ENCODE measurements at regions not wholly inside any gene's neighbourhood (a gene's known extent, or its start where the extent isn't known, plus 50 kb on each side); places are given as distances from the start of the nearest gene placed in this dataset.

GRCh38 chr2:116724550-116724949, 1089.9 kb upstream of the DDX18 start:
- FAIRE-seq (no peak), DNase-seq (no peak)
- Histone ChIP-seq H3K9me3 (ENCODE audit: control insufficient read depth in 2 of 3, insufficient read depth in 1 of 3, low read length in 3 of 3) (no peaks in the 10 kb centered on the region), H3K4me1 (ENCODE audit: control insufficient read depth in 2 of 3, insufficient read depth in 2 of 3, low read depth in 1 of 3, low read length in 3 of 3) (no peaks in the 10 kb centered on the region), H3K27ac (ENCODE audit: low read depth in 2 of 2, low read length in 2 of 2) (no peak overlapping the region), H3K9ac (ENCODE audit: low read length in 3 of 3) (no peak overlapping the region), H3K27me3 (ENCODE audit: control insufficient read depth, insufficient read depth, low read length) (no peaks in the 10 kb centered on the region), H3K36me3 (ENCODE audit: control insufficient read depth in 2 of 3, insufficient read depth in 3 of 3, low read length in 3 of 3) (no peaks in the 10 kb centered on the region), H3K4me3 (ENCODE audit: low read length in 3 of 3) (no peak overlapping the region)
- no peak for TF ChIP-seq CTCF (IDR thresholded peaks at IDR 0.05; ENCODE audit: borderline replicate concordance, extremely low read depth, insufficient read depth)
- intact Hi-C loops (cut with DNase I), result no loop called here

DNA sequence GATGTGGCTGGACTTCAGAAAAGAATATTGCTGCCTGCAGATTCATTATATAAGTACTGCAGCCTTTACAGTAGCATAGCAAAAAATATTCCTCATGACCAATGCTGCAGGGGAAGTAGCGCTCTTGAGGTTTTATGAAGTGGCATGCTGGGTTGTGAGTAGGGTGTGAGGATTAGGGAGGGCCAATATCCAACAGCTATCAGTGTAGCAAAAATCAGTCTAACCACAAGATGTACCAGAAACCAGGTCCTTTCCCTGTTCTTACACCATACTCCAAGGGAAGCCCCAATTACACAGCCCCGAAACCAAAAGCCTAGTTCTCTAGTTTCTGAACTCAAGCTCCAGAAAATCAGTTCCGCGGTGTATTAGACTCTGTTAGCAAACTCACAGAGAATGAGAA, 1082.2 kb upstream of the DDX18 start:
- Histone ChIP-seq H3K27me3 (ENCODE audit: control insufficient read depth, insufficient read depth, low read length) (no peaks in the 10 kb centered on the region), H3K9me3 (ENCODE audit: control insufficient read depth in 2 of 3, insufficient read depth in 1 of 3, low read length in 3 of 3) (no peaks in the 10 kb centered on the region)
- FAIRE-seq, result no peak

DNA sequence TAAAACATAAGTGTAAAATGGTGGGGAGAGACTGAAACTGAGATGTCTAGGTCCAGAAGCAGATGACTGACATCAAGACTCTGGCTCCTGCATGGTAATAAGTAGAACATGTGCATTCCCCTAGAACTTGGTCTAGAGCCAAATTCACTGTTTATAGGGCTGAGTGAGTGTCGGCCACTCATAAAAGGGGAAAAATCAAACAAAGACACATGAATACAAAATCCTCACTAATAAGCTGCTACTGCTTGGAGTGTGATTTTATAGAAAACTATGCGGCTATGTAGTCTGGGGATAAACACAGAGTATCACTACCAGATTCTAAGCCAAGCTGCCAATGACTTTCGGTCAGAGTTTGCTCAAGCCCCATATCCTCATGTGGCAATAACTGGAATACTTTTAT, 1080.8 kb upstream of the DDX18 start:
- DNase-seq, result no peak
- Histone ChIP-seq H3K27ac (ENCODE audit: low read depth in 2 of 2, low read length in 2 of 2) (no peak overlapping the region), H3K9me3 (ENCODE audit: control insufficient read depth in 2 of 3, insufficient read depth in 1 of 3, low read length in 3 of 3) (no peaks in the 10 kb centered on the region), H3K27me3 (ENCODE audit: control insufficient read depth, insufficient read depth, low read length) (no peaks in the 10 kb centered on the region), H3K9ac (ENCODE audit: low read length in 3 of 3) (no peak overlapping the region), H3K4me3 (ENCODE audit: low read length in 3 of 3) (no peak overlapping the region), H3K4me1 (ENCODE audit: control insufficient read depth in 2 of 3, insufficient read depth in 2 of 3, low read depth in 1 of 3, low read length in 3 of 3) (no peaks in the 10 kb centered on the region), H3K36me3 (ENCODE audit: control insufficient read depth in 2 of 3, insufficient read depth in 3 of 3, low read length in 3 of 3) (no peaks in the 10 kb centered on the region)
- intact Hi-C loops (cut with DNase I), result no loop called here
- no peak for FAIRE-seq
- TF ChIP-seq CTCF (IDR thresholded peaks at IDR 0.05; ENCODE audit: borderline replicate concordance, extremely low read depth, insufficient read depth), result no peak

More for the DNA sequence above, 1082.2 kb upstream of the DDX18 start:
- DNase-seq, result no peak
- Histone ChIP-seq H3K4me3 (ENCODE audit: low read length in 3 of 3) (no peak overlapping the region), H3K36me3 (ENCODE audit: control insufficient read depth in 2 of 3, insufficient read depth in 3 of 3, low read length in 3 of 3) (no peaks in the 10 kb centered on the region), H3K9ac (ENCODE audit: low read length in 3 of 3) (no peak overlapping the region), H3K4me1 (ENCODE audit: control insufficient read depth in 2 of 3, insufficient read depth in 2 of 3, low read depth in 1 of 3, low read length in 3 of 3) (no peaks in the 10 kb centered on the region), H3K27ac (ENCODE audit: low read depth in 2 of 2, low read length in 2 of 2) (no peak overlapping the region)
- no peak for TF ChIP-seq CTCF (IDR thresholded peaks at IDR 0.05; ENCODE audit: borderline replicate concordance, extremely low read depth, insufficient read depth)
- intact Hi-C loops (cut with DNase I), result no loop called here

DNA sequence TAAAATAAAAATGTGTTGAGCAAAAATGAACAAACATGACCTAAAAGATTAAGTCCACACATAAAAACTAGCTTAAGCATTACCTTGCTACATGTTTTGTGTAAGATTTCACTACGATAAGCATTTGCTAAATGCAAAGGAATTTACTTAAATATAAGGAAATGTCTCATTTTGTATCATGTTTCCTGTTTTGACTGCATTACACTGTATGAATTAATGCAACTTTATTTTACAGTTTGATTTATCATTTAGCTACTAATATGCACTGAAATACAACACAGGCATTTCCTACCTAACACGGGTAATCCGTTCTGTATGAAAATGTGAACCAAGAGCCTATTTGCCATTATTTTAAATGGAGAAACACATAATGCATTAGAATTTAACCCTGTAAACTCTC, 1076.5 kb upstream of the DDX18 start:
- no peaks in the 10 kb centered on the region for H3K4me1 ChIP-seq (ENCODE audit: control insufficient read depth in 2 of 3, insufficient read depth in 2 of 3, low read depth in 1 of 3, low read length in 3 of 3)
- no peak overlapping the region for H3K27ac ChIP-seq (ENCODE audit: low read depth in 2 of 2, low read length in 2 of 2)
- H3K9ac ChIP-seq (ENCODE audit: low read length in 3 of 3), result no peak overlapping the region
- no peaks in the 10 kb centered on the region for H3K27me3 ChIP-seq (ENCODE audit: control insufficient read depth, insufficient read depth, low read length)
- H3K9me3 ChIP-seq (ENCODE audit: control insufficient read depth in 2 of 3, insufficient read depth in 1 of 3, low read length in 3 of 3), result no peaks in the 10 kb centered on the region
- no peak for FAIRE-seq
- intact Hi-C loops (cut with DNase I), result no loop called here
- DNase-seq, result no peak
- H3K36me3 ChIP-seq (ENCODE audit: control insufficient read depth in 2 of 3, insufficient read depth in 3 of 3, low read length in 3 of 3), result no peaks in the 10 kb centered on the region
- no peak overlapping the region for H3K4me3 ChIP-seq (ENCODE audit: low read length in 3 of 3)
- TF ChIP-seq CTCF (IDR thresholded peaks at IDR 0.05; ENCODE audit: borderline replicate concordance, extremely low read depth, insufficient read depth), result no peak

All from kidney (tissue), 13 donors.